ENCODE measurements at regions not wholly inside any gene's neighbourhood (a gene's known extent, or its start where the extent isn't known, plus 50 kb on each side); places are given as distances from the start of the nearest gene placed in this dataset.

DNA sequence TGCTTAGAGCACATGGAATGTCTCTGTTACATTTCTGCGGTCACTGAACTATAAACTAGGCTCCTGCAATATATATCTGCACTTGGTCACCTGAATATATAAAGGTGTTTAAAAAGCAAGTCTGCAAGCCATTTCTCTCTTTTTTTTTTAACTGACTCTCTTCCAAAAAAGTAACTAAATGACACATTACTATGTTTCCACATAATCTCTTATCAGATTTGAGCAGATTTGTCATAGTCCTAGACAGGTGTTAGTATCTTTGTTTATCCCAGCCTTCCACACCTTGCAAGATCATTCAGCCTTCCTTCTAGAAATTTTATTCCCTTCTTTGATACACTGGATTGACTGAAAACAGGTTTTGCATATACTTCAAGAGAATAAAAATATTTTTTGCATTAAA lies 86.7 kb upstream of the KLF7 start:
- no TSS peak for BruUV-seq (replicated peaks)
- H3K4me2 ChIP-seq (ENCODE audit: control insufficient read depth, insufficient read depth): no peak overlapping the region
- no peak for TF ChIP-seq SMC3 (IDR thresholded peaks at IDR 0.05; ENCODE audit: borderline replicate concordance, low read length)
- TF ChIP-seq RBBP5 (conservative IDR thresholded peaks at IDR 0.05): no peak
- TF ChIP-seq IKZF1 (conservative IDR thresholded peaks at IDR 0.05): no peak
- TF ChIP-seq, protein P1, sequence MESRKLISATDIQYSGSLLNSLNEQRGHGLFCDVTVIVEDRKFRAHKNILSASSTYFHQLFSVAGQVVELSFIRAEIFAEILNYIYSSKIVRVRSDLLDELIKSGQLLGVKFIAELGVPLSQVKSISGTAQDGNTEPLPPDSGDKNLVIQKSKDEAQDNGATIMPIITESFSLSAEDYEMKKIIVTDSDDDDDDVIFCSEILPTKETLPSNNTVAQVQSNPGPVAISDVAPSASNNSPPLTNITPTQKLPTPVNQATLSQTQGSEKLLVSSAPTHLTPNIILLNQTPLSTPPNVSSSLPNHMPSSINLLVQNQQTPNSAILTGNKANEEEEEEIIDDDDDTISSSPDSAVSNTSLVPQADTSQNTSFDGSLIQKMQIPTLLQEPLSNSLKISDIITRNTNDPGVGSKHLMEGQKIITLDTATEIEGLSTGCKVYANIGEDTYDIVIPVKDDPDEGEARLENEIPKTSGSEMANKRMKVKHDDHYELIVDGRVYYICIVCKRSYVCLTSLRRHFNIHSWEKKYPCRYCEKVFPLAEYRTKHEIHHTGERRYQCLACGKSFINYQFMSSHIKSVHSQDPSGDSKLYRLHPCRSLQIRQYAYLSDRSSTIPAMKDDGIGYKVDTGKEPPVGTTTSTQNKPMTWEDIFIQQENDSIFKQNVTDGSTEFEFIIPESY (IDR thresholded peaks at IDR 0.05): no peak
- TF ChIP-seq MTA2 (IDR thresholded peaks at IDR 0.05; ENCODE audit: low read depth): no peak
- no peak for TF ChIP-seq CBX5 (IDR thresholded peaks at IDR 0.05; ENCODE audit: low read depth)
- no peak for TF ChIP-seq NR2F1 (conservative IDR thresholded peaks at IDR 0.05)
- TF ChIP-seq EZH2 (IDR thresholded peaks at IDR 0.05; ENCODE audit: borderline replicate concordance, control insufficient read depth, low read depth, low read length): no peak
- TF ChIP-seq, protein P2, sequence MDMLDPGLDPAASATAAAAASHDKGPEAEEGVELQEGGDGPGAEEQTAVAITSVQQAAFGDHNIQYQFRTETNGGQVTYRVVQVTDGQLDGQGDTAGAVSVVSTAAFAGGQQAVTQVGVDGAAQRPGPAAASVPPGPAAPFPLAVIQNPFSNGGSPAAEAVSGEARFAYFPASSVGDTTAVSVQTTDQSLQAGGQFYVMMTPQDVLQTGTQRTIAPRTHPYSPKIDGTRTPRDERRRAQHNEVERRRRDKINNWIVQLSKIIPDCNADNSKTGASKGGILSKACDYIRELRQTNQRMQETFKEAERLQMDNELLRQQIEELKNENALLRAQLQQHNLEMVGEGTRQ (IDR thresholded peaks at IDR 0.05; ENCODE audit: borderline replicate concordance, low read depth, low read length): no peak
- no peak for TF ChIP-seq SREBF2 (IDR thresholded peaks at IDR 0.05; ENCODE audit: low read length)
- no peak for TF ChIP-seq ASH2L (IDR thresholded peaks at IDR 0.05; ENCODE audit: borderline replicate concordance, low read depth)
- TF ChIP-seq ZNF384 (IDR thresholded peaks at IDR 0.05; ENCODE audit: borderline replicate concordance, low read depth, low read length): no peak
- TF ChIP-seq TCF7 (IDR thresholded peaks at IDR 0.05; ENCODE audit: borderline replicate concordance): no peak
- no peak for TF ChIP-seq NFXL1 (IDR thresholded peaks at IDR 0.05; ENCODE audit: borderline replicate concordance)
- TF ChIP-seq ESRRA (IDR thresholded peaks at IDR 0.05; ENCODE audit: low read length): no peak
- TF ChIP-seq, protein P3, sequence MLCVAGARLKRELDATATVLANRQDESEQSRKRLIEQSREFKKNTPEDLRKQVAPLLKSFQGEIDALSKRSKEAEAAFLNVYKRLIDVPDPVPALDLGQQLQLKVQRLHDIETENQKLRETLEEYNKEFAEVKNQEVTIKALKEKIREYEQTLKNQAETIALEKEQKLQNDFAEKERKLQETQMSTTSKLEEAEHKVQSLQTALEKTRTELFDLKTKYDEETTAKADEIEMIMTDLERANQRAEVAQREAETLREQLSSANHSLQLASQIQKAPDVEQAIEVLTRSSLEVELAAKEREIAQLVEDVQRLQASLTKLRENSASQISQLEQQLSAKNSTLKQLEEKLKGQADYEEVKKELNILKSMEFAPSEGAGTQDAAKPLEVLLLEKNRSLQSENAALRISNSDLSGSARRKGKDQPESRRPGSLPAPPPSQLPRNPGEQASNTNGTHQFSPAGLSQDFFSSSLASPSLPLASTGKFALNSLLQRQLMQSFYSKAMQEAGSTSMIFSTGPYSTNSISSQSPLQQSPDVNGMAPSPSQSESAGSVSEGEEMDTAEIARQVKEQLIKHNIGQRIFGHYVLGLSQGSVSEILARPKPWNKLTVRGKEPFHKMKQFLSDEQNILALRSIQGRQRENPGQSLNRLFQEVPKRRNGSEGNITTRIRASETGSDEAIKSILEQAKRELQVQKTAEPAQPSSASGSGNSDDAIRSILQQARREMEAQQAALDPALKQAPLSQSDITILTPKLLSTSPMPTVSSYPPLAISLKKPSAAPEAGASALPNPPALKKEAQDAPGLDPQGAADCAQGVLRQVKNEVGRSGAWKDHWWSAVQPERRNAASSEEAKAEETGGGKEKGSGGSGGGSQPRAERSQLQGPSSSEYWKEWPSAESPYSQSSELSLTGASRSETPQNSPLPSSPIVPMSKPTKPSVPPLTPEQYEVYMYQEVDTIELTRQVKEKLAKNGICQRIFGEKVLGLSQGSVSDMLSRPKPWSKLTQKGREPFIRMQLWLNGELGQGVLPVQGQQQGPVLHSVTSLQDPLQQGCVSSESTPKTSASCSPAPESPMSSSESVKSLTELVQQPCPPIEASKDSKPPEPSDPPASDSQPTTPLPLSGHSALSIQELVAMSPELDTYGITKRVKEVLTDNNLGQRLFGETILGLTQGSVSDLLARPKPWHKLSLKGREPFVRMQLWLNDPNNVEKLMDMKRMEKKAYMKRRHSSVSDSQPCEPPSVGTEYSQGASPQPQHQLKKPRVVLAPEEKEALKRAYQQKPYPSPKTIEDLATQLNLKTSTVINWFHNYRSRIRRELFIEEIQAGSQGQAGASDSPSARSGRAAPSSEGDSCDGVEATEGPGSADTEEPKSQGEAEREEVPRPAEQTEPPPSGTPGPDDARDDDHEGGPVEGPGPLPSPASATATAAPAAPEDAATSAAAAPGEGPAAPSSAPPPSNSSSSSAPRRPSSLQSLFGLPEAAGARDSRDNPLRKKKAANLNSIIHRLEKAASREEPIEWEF (IDR thresholded peaks at IDR 0.05; ENCODE audit: insufficient replicate concordance, low read depth, low read length): no peak
- TF ChIP-seq POLR2AphosphoS2 (IDR thresholded peaks at IDR 0.05; ENCODE audit: low read depth, low read length): no peak
- TF ChIP-seq PAX5 (IDR thresholded peaks at IDR 0.05; ENCODE audit: borderline replicate concordance, low read depth, low read length): no peak
- no peak for TF ChIP-seq SIX5 (IDR thresholded peaks at IDR 0.05; ENCODE audit: low read depth, low read length, severe bottlenecking)

More for the DNA sequence above, 86.7 kb upstream of the KLF7 start:
- RAD21 ChIA-PET (ENCODE audit: unreplicated experiment): interaction anchor here (0.7 kb wide), 1 partner anchor 95 kb away, joined by 3 read pairs; no protein-coding TSS in a partner anchor
- Histone ChIP-seq H3K4me3 (no peak overlapping the region), H3K27me3 (replicated peaks in 1 of 2; ENCODE audit: control insufficient read depth in 2 of 2, insufficient read depth in 2 of 2, low read length in 1 of 2) (no peaks in the 10 kb centered on the region), H3K27ac (ENCODE audit: control insufficient read depth, insufficient read depth) (no peak overlapping the region), H2AFZ (ENCODE audit: control insufficient read depth, low read depth, low read length) (no peak overlapping the region), H3K9me3 (replicated peaks; ENCODE audit: control insufficient read depth, insufficient read depth, low read length) (no peaks in the 10 kb centered on the region), H3K4me1 (ENCODE audit: control insufficient read depth, insufficient read depth, low read length) (no peaks in the 10 kb centered on the region), H3K9ac (ENCODE audit: control insufficient read depth, insufficient read depth, low read length) (no peak overlapping the region), H3K79me2 (ENCODE audit: control insufficient read depth, insufficient read depth, low read length) (no peaks in the 10 kb centered on the region), H3K36me3 (ENCODE audit: control insufficient read depth in 2 of 2, insufficient read depth in 2 of 2, low read length in 1 of 2) (no peaks in the 10 kb centered on the region), H4K20me1 (ENCODE audit: control insufficient read depth, insufficient read depth) (no peaks in the 10 kb centered on the region)
- CTCF ChIA-PET: no interaction called here
- no peak for ATAC-seq
- FAIRE-seq: no peak
- in situ Hi-C loops (cut with MboI): no loop called here
- SMC1A ChIA-PET (ENCODE audit: uncharacterized antibody, unreplicated experiment): interaction anchor here (0.7 kb wide), 1 partner anchor 10 kb away, joined by 3 read pairs; no protein-coding TSS in a partner anchor
- intact Hi-C loops (cut with micrococcal nuclease; ENCODE audit: unreplicated experiment): no loop called here
- DNase-seq (ENCODE audit: low read depth, low spot score): no peak
- POLR2A ChIA-PET: no interaction called here
- WGBS (ENCODE audit: insufficient coverage, insufficient replicate concordance, low lambda C conversion rate, missing lambda C conversion rate): 94% methylated on average over 1 of the region's 1 CpG

Measured in GM12878 (cell line).